Calu3 (cell line): ENCODE measurements at regions not wholly inside any gene's neighbourhood (a gene's known extent, or its start where the extent isn't known, plus 50 kb on each side); places are given as distances from the start of the nearest gene placed in this dataset.

Source experiments
- BruUV-seq: library from RNA; stranded (reverse); fragments of 400-500 nt; replicated peaks from 2 replicates; lab custom pipeline; 2021; lab: Mats Ljungman, UMichigan
- CTCF ChIA-PET: fragments of 300-600 bp; sonication (Branson Sonifier 250); formaldehyde crosslinking; loops from one replicate; lab custom pipeline; 2022; ENCODE audit warnings: antibody characterized with exemption; lab: Charles Lee
- DNase-seq: peaks from one replicate; pipeline ENCODE4 v3.0.0; 2022
- H3K27ac Mint-ChIP-seq: one replicate; pipeline ENCODE4 v1.8.0; 2022; ENCODE audit warnings: mixed read lengths; ENCODE audit not compliant: unreplicated experiment
- H3K27me3 Mint-ChIP-seq: one replicate; pipeline ENCODE4 v1.8.0; 2022; ENCODE audit warnings: mixed read lengths; ENCODE audit not compliant: unreplicated experiment
- H3K36me3 Mint-ChIP-seq: one replicate; pipeline ENCODE4 v1.8.0; 2022; ENCODE audit warnings: mild to moderate bottlenecking, moderate library complexity, mixed read lengths; ENCODE audit not compliant: insufficient read depth, unreplicated experiment
- H3K4me1 Mint-ChIP-seq: one replicate; pipeline ENCODE4 v1.8.0; 2022; ENCODE audit warnings: mild to moderate bottlenecking, low read depth, mixed read lengths; ENCODE audit not compliant: unreplicated experiment
- H3K4me3 Mint-ChIP-seq: one replicate; pipeline ENCODE4 v1.8.0; 2022; ENCODE audit warnings: mild to moderate bottlenecking, low read depth, moderate library complexity, mixed read lengths; ENCODE audit not compliant: unreplicated experiment
- H3K9me3 Mint-ChIP-seq: one replicate; pipeline ENCODE4 v1.8.0; 2022; ENCODE audit warnings: low read depth, mixed read lengths; ENCODE audit not compliant: unreplicated experiment
- CTCF ChIP-seq: fragments of 200-600 bp; IDR thresholded peaks from one replicate; pipeline ENCODE4 v1.8.0; 2022; ENCODE audit warnings: antibody characterized with exemption; ENCODE audit not compliant: unreplicated experiment
- intact Hi-C: fragments of 100-400 bp; cut with micrococcal nuclease; formaldehyde crosslinking; loops from one replicate; pipeline ENCODE4 v1.10.0; 2022; ENCODE audit not compliant: unreplicated experiment

- Mint-ChIP-seq H3K4me1 (peaks cover 26% of the 10 kb centered on the region), H3K27me3 (no peaks in the 10 kb centered on the region), H3K27ac (peak overlapping the region; percentile 96), H3K4me3 (peak overlapping the region; percentile 98), H3K9me3 (no peaks in the 10 kb centered on the region), H3K36me3 (peaks cover 28% of the 10 kb centered on the region)
- TF ChIP-seq CTCF = no peak
- DNase-seq = peak; percentile 97
- BruUV-seq = TSS peak; percentile 97
- intact Hi-C loops = loop anchor here (1.0 to 5.0 kb wide), 4 partner anchors 16 to 164 kb away; no protein-coding TSS in a partner anchor
- CTCF ChIA-PET = interaction anchor here (0.6 to 2.3 kb wide), 31 partner anchors 11 to 547 kb away, joined by 3 to 21 read pairs (median 4); partner anchors contain the start of gene SERTAD2
These were observed 97.9 kb upstream of the SERTAD2 start for GRCh38 chr2:64751286-64752260.

GRCh38 chr2:64753399-64753798, 99.7 kb upstream of the SERTAD2 start:
- no peak for TF ChIP-seq CTCF
- H3K9me3 Mint-ChIP-seq = no peaks in the 10 kb centered on the region
- no peak for DNase-seq
- intact Hi-C loops = loop anchor here (5.0 kb wide), 2 partner anchors 109 to 166 kb away; no protein-coding TSS in a partner anchor
- CTCF ChIA-PET = no interaction called here
- H3K27ac Mint-ChIP-seq = no peak overlapping the region
- H3K4me1 Mint-ChIP-seq = peaks cover 26% of the 10 kb centered on the region
- H3K27me3 Mint-ChIP-seq = no peaks in the 10 kb centered on the region
- H3K36me3 Mint-ChIP-seq = peaks cover 28% of the 10 kb centered on the region
- H3K4me3 Mint-ChIP-seq = no peak overlapping the region
- BruUV-seq = no TSS peak

GRCh38 chr2:64754570-64754969, 100.9 kb upstream of the SERTAD2 start:
- H3K27me3 Mint-ChIP-seq = no peaks in the 10 kb centered on the region
- H3K9me3 Mint-ChIP-seq = no peaks in the 10 kb centered on the region
- H3K36me3 Mint-ChIP-seq = peaks cover 27% of the 10 kb centered on the region
- CTCF ChIA-PET = no interaction called here
- H3K27ac Mint-ChIP-seq = no peak overlapping the region
- no peak overlapping the region for H3K4me3 Mint-ChIP-seq
- no TSS peak for BruUV-seq
- no peak for DNase-seq
- intact Hi-C loops = loop anchor here (5.0 kb wide), 2 partner anchors 108 to 167 kb away; no protein-coding TSS in a partner anchor
- H3K4me1 Mint-ChIP-seq = peaks cover 26% of the 10 kb centered on the region
- TF ChIP-seq CTCF = no peak

- Mint-ChIP-seq H3K4me3 (no peak overlapping the region), H3K27ac (no peak overlapping the region), H3K27me3 (no peaks in the 10 kb centered on the region), H3K36me3 (peaks cover under 1% of the 10 kb centered on the region), H3K4me1 (peaks cover 21% of the 10 kb centered on the region), H3K9me3 (no peaks in the 10 kb centered on the region)
- CTCF ChIA-PET = no interaction called here
- intact Hi-C loops = no loop called here
- BruUV-seq = no TSS peak
- DNase-seq = no peak
- TF ChIP-seq CTCF = no peak
These were observed 103.4 kb upstream of the SERTAD2 start for GRCh38 chr2:64757126-64757525.
